T47D (cell line): ENCODE measurements at regions not wholly inside any gene's neighbourhood (a gene's known extent, or its start where the extent isn't known, plus 50 kb on each side); places are given as distances from the start of the nearest gene placed in this dataset.
A peak's percentile ranks its signal among the peaks of the same experiment; 100 is the strongest.

Experiments
- DNase-seq, 2 experiments: peaks; one replicate each; pipeline versions ENCODE4 v3.0.0 to v3.0.0-alpha.2; 2011 to 2012; ENCODE audit warnings: low read depth in 1 of 2, low spot score in 1 of 2
- JUND ChIP-seq: IDR thresholded peaks from 2 replicates; pipeline ENCODE4 v1.6.1; 2012; ENCODE audit warnings: low read depth
- in situ Hi-C: cut with HindIII; loops from 2 replicates; pipeline ENCODE4 v1.10.0; 2016; ENCODE audit warnings: low sequenced_read_pairs, low pct_unique_long_range_greater_than_20kb

DNA sequence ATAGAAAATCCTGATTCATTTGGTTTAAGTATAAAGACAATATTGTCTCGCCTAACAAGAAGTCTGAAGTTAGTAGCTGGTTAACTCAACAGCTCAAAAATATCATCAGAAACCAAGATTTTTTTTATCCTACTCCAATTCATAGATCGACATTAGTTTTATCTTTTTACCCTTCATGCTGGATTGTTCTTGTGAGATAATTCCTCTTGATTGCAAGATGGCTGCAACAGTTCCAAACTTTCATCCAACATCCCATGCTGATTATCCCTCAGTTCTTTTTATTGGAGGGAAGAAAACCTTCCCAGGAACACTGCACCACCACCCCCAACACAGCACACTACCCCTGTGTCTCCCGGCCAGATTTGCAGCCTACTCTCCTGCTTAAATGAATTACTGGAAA, 370.2 kb upstream of the RAB6C start:
- no peak for TF ChIP-seq JUND
- in situ Hi-C loops = no loop called here
- DNase-seq = no peak

DNA sequence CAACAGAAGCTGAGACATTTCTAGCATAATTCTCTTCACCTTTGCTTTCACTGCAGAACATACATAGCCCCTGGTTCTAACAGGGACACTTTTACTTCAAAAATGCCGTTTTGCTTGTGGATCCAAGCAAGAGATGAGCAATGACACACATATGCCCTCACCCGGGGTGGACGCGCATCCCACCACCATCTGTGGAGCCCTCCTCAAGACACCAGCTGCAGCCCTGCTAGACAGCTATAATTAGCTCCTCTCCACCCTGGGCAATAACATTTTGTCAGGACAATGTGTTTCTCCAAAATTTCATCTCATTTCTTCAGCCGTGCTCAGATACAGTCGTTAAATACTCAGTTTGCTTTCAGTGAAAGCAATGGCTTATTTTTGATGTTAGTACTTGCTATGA, 368.7 kb upstream of the RAB6C start:
- no peak for DNase-seq
- TF ChIP-seq JUND = no peak
- in situ Hi-C loops = no loop called here

DNA sequence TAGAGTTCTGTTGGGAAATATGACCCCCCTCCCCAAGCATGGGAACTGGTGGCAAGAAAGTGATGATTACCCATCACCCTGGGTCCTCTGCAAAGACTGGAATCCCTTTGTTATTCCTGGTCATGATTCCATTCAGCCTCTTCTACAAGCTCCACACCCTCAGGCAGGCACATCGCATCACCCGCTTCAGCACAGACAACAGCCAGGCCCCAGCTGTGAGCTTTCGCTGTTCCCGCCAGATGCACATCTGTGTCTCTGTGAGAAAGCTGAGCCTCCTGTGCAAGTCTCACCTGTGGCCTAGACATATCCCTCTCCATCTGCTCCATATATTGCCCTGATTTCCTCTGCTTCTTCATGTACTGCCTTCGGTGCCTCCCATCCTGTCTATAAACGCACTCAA, 368.0 kb upstream of the RAB6C start:
- DNase-seq = no peak
- TF ChIP-seq JUND = no peak
- in situ Hi-C loops = no loop called here

DNA sequence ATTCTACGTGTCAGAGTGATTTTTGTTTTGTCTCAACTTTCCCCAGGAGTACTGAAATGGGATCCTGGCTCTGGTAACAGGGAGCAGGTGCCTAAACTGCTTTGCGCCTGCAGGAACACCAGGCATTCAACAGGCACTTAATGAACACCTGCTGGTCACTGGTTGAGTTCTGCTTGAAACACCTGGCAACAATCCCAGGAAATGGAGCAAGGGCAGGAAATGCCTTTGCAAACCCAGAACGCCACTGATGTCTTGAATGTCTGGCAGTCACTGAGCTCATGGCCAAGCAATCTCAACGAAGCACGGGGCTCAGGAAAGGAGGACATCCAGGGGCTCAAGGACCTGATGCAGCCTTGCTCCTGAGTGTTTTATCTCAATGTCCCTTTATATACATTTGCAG, 360.0 kb upstream of the RAB6C start:
- DNase-seq = peak in 1 of 2 experiments; percentile 30

DNA sequence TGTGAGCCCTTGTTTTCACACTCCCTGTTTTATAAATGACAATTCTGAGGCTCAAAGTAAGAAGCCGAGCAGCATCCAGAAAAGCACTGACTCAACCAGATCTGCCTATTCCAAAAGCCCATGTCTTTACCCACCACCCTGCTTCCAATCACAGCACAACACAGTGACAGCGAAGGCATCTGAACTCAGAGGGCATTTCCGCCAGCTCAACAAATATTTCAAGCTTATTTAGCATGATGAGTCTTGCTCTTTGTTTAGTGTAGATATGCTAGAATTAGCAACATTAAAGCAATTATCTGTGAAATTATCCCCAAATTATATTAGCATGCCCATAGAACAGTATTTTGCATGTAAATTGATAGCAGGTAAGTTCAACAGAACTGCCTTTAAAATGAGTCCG, 359.1 kb upstream of the RAB6C start:
- DNase-seq = no peak
- TF ChIP-seq JUND = no peak
- in situ Hi-C loops = no loop called here

More for the DNA sequence above, 360.0 kb upstream of the RAB6C start:
- TF ChIP-seq JUND = no peak
- in situ Hi-C loops = no loop called here

DNA sequence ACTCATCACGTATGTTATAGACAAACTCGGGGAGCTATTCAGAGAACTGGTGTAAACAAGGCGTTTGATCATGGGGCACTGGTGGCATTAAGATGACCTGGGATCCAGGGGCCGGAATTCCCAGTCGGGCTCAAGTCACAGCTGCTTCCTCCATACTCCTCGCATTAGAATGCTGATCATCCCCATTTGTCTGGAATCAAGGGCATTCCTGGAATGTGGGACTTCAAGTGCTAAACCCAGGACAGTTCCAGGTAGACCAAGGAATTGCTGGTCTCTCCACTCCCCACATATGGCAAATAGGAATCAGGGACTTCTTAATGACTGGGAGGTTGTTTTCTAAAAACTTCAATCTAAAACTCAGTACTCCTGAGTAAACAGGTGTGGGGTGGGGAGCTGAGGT, 355.7 kb upstream of the RAB6C start:
- in situ Hi-C loops = no loop called here
- TF ChIP-seq JUND = no peak
- no peak for DNase-seq

DNA sequence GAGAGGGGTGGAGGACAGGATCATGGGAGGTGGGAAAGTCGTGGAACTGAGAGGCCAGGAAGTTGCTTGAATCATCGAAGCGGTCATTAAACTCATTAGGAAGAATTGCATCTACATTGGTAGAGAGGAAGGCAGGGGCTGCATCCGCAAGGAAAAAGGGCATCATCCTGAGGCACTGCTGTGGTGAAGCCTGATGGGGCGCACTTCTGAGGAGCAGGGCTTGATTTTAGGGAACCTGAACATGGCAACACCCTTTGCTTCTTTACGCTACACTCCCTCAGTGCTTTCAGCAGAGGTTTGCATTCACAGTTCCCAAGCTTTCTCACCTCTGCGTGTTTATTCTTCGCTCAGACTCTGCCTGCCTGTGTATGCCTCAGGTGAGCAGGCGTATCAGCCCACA, 352.0 kb upstream of the RAB6C start:
- no peak for DNase-seq
- no peak for TF ChIP-seq JUND
- in situ Hi-C loops = no loop called here

DNA sequence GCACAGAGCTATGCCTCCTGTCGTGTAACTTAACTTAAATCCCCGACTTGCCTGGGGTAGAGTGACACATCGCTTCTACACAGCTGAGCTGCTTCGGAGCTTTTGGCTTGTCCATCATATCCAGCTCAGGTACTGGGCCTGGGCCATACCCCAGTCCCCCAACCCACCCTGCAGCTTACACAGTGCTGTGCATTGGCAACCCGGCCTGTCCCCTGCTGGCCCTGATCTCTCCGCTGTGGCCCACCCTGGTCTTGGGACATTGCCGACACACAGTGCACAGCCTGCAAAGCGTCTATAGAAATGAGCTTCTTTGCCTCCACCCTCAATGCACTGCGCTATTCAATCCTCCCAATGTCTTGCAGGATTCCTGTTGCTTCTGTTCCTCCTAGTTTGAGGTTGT, 342.8 kb upstream of the RAB6C start:
- DNase-seq = no peak
- no peak for TF ChIP-seq JUND
- in situ Hi-C loops = no loop called here

DNA sequence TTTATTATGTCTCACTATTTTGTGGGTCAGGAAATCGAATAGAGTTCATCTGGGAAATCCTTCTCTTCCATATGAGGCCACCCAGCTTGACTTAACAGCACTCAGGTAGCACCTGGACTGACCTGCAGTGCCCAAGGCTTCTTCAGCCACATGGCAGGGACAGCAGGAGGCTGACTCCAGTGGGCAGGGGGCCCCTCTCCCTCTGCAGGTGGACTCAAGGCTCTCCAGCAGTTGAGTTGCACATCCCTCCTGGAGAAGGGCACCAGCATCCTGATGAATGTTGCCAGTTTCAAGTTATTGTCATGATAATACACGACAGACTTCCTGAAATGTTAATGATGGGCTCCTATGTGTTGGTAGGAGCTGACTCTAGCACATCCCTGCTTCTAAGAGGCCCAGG, 338.1 kb upstream of the RAB6C start:
- TF ChIP-seq JUND = no peak
- in situ Hi-C loops = no loop called here
- no peak for DNase-seq

DNA sequence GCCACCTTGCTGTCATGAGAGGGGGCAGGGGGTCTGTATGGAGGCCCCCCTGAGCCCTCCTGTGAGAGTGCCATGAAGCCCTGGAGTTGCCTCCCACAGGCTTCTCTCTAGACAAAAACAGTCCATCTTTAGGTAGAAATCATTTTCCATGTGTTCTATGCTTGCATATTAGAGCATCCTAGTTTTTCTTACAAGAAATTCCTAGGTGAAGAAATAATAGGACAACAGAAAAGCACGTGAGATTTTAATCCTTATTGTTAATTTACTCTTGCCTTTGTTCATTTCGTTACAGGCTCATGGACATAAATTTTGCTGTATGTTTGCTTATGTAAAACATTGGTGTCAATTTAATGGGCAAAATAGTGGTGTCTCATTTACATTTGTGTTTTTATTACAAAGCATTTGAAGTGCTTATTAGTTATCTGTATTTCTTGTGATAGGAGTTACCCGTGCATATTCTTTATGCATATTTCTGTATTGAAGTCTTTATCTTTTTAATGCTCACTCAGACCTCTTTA, 336.9 kb upstream of the RAB6C start:
- in situ Hi-C loops = no loop called here

DNA sequence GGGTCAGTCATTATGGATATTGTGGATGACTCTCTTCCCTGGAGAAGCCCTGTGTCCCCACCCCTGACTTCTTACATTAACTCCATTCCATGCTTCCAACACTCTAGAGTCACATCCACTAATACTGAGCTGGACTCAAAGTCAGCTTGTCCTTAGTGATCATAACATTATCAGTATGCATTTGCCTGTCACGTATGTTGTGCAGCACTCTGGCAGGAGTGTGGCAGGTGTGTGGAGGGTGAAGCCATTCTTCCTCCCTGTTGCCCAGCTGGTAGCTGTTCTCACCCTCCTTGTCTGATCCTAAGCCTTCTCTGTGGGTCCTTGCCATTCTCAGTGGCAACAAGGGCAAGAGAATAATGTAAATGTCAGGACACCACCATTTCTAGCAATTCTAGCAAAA, 334.1 kb upstream of the RAB6C start:
- in situ Hi-C loops = no loop called here
- DNase-seq = no peak
- TF ChIP-seq JUND = no peak

More for the DNA sequence above, 336.9 kb upstream of the RAB6C start:
- no peak for TF ChIP-seq JUND
- no peak for DNase-seq

DNA sequence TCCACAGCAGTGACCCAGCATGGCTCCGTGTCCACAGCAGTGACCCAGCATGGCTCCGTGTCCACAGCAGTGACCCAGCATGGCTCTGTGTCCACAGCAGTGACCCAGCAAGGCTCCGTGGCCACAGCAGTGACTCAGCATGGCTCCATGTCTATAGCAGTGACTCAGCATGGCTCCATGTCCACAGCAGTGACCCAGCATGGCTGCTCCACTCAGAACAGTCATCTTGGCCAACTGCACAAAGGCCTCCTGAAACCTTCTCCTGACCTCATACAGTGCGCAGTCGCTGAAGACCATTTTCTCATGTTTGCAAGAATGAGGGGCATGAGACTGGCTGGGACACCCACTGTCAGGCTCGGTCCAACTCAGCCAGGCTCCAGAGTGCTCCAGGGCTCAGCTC, 333.4 kb upstream of the RAB6C start:
- in situ Hi-C loops = no loop called here
- no peak for DNase-seq
- no peak for TF ChIP-seq JUND

DNA sequence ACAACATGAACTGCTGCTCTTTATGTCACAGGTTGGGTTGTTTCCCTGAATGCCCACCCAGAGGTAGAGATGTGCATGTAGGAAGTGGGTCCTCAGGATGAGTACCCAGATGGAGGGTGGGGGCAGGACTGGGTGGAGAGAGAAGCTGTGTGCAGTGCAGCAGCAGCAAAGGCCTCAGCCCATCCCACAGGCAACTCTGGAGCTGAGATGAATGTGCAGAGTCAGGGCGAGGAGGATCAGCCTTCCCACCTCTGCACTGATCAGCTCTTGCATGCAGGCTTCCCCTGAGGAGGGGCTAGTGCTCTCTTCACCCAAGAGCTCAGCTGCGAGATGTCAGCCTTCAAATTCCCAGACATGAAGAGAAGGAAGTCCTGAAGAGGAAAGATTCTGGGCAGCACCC, 326.2 kb upstream of the RAB6C start:
- in situ Hi-C loops = no loop called here
- DNase-seq = no peak
- no peak for TF ChIP-seq JUND

DNA sequence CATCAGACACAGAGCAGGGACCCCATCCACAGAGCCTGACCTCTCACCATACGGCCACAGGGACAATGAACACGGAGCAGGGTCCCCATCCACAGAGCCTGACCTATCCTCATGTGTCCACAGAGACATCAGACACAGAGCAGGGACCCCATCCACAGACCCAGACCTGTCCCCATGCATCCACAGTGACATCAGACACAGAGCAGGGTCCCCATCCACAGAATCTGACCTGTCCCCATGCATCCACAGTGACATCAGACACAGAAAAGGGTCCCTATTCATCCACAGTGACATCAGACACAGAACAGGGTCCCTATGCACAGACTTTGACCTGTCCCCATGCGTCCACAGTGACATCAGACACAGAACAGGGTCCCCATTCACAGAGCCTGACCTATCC, 325.1 kb upstream of the RAB6C start:
- in situ Hi-C loops = no loop called here
- no peak for DNase-seq
- no peak for TF ChIP-seq JUND
